NCI-H69 (cell line): ENCODE measurements at regions not wholly inside any gene's neighbourhood (a gene's known extent, or its start where the extent isn't known, plus 50 kb on each side); places are given as distances from the start of the nearest gene placed in this dataset.
"Not testable (repeated sequence)": the region's sequence is repeated elsewhere in the genome, so short reads cannot be mapped to it uniquely, and the experiment has no call there.

ENCODE experiments used
- DNase-seq: peaks from one replicate; lab custom pipeline; 2025; lab: John Stamatoyannopoulos, UW

- DNase-seq, result peak; percentile 3
Measured at GRCh38 chr2:8229546-8229986, 452.3 kb upstream of the ID2 start.

GRCh38 chr2:8230466-8230865, 451.4 kb upstream of the ID2 start:
- peak; percentile 68 for DNase-seq

- DNase-seq, result no peak
Measured at GRCh38 chr2:8231902-8232301, 450.0 kb upstream of the ID2 start.

GRCh38 chr2:8232871-8233270, 449.0 kb upstream of the ID2 start:
- no peak for DNase-seq

- DNase-seq, result peak; percentile 38
Measured at GRCh38 chr2:8234253-8234652, 447.6 kb upstream of the ID2 start.

GRCh38 chr2:8234757-8235374, 447.0 kb upstream of the ID2 start:
- peak; percentile 87 for DNase-seq

- no peak for DNase-seq
Measured at GRCh38 chr2:8235419-8235818, 446.4 kb upstream of the ID2 start.

GRCh38 chr2:8236391-8236790, 445.5 kb upstream of the ID2 start:
- no peak for DNase-seq

- DNase-seq, result no peak
Measured at GRCh38 chr2:8238521-8239230, 443.2 kb upstream of the ID2 start.

GRCh38 chr2:8239531-8240088, 442.2 kb upstream of the ID2 start:
- no peak for DNase-seq

GRCh38 chr2:8241317-8241716, 440.5 kb upstream of the ID2 start:
- DNase-seq, result no peak

- DNase-seq, result no peak
Measured at GRCh38 chr2:8242739-8243138, 439.1 kb upstream of the ID2 start.

- no peak for DNase-seq
Measured at GRCh38 chr2:8243748-8244400, 438.0 kb upstream of the ID2 start.

- DNase-seq, result no peak
Measured at GRCh38 chr2:8244639-8245038, 437.2 kb upstream of the ID2 start.

GRCh38 chr2:8246137-8246536, 435.7 kb upstream of the ID2 start:
- no peak for DNase-seq

GRCh38 chr2:8247905-8248622, 433.8 kb upstream of the ID2 start:
- DNase-seq, result no peak

GRCh38 chr2:8248623-8248957, 433.3 kb upstream of the ID2 start:
- no peak for DNase-seq

- DNase-seq, result no peak
Measured at GRCh38 chr2:8249141-8249540, 432.7 kb upstream of the ID2 start.

- peak; percentile 4 for DNase-seq
Measured at GRCh38 chr2:8249769-8250168, 432.1 kb upstream of the ID2 start.

- not testable (repeated sequence) for DNase-seq
Measured at GRCh38 chr2:8250290-8250689, 431.6 kb upstream of the ID2 start.

- DNase-seq, result no peak
Measured at GRCh38 chr2:8251291-8251690, 430.6 kb upstream of the ID2 start.

- DNase-seq, result no peak
Measured at GRCh38 chr2:8251856-8252255, 430.0 kb upstream of the ID2 start.
